Lower leg skin (tissue), 3 donors: ENCODE measurements at regions not wholly inside any gene's neighbourhood (a gene's known extent, or its start where the extent isn't known, plus 50 kb on each side); places are given as distances from the start of the nearest gene placed in this dataset.

Source experiments
- CTCF ChIP-seq, 3 donors: fragments of 450-650 bp; IDR thresholded peaks; one replicate each; pipeline ENCODE4 v1.5.1; 2016; ENCODE audit warnings: antibody characterized with exemption in 3 of 3, mild to moderate bottlenecking in 3 of 3, moderate library complexity in 2 of 3
- POLR2A ChIP-seq, 2 donors: fragments of 450-650 bp; IDR thresholded peaks; one replicate each; pipeline ENCODE4 v1.6.1; 2016 to 2017; ENCODE audit warnings: antibody characterized with exemption in 2 of 2, mild to moderate bottlenecking in 1 of 2, moderate library complexity in 1 of 2

- TF ChIP-seq CTCF (IDR thresholded peaks at IDR 0.05) = no peak
- no peak for TF ChIP-seq POLR2A (IDR thresholded peaks at IDR 0.05)
Measured at GRCh38 chr1:74856174-74856573, 123.2 kb downstream of the TYW3 start.
